Peyer's patch (tissue), 4 donors: ENCODE measurements at regions not wholly inside any gene's neighbourhood (a gene's known extent, or its start where the extent isn't known, plus 50 kb on each side); places are given as distances from the start of the nearest gene placed in this dataset.

Experiments used
- CTCF ChIP-seq, 6 experiments: fragments of 450-650 bp in 4 of 6; fragments of 200-600 bp in 2 of 6; sonication (generic) in 1 of 6; IDR thresholded peaks; one replicate each; pipeline ENCODE4 v1.5.1; 2017 to 2019; ENCODE audit warnings: antibody characterized with exemption in 6 of 6, mild to moderate bottlenecking in 3 of 6, moderate library complexity in 1 of 6
- POLR2A ChIP-seq, 2 donors: fragments of 450-650 bp; IDR thresholded peaks; one replicate each; pipeline ENCODE4 v1.5.1; 2017; ENCODE audit warnings: antibody characterized with exemption in 2 of 2, mild to moderate bottlenecking in 2 of 2, moderate library complexity in 2 of 2

GRCh38 chr5:8829323-8830029, 716.4 kb downstream of the SEMA5A start:
- TF ChIP-seq CTCF (IDR thresholded peaks at IDR 0.05) (no peak), POLR2A (IDR thresholded peaks at IDR 0.05) (no peak)
